GM10248 (cell line): ENCODE measurements at regions not wholly inside any gene's neighbourhood (a gene's known extent, or its start where the extent isn't known, plus 50 kb on each side); places are given as distances from the start of the nearest gene placed in this dataset.
A peak's percentile ranks its signal among the peaks of the same experiment; 100 is the strongest.

ENCODE experiments used
- CTCF ChIA-PET: fragments of 300-600 bp; sonication (Branson Sonifier 250); formaldehyde crosslinking; extraction: SDS; loops from one replicate; lab custom pipeline; 2021; ENCODE audit warnings: antibody characterized with exemption; lab: Yijun Ruan, JAX
- POLR2A ChIA-PET: fragments of 350-650 bp; sonication (Branson Sonifier 250); formaldehyde crosslinking; extraction: SDS; loops from one replicate; lab custom pipeline; 2020; ENCODE audit warnings: antibody characterized with exemption; lab: Yijun Ruan, JAX
- DNase-seq: peaks from one replicate; pipeline ENCODE4 v3.0.0; 2012; ENCODE audit errors: extremely low spot score
- TF ChIP-seq, protein P1 (sequence below): IDR thresholded peaks from 2 replicates; pipeline ENCODE4 v1.5.1; 2012; ENCODE audit warnings: mild to moderate bottlenecking, low read depth; ENCODE audit errors: extremely low read depth, missing control alignments, control extremely low read depth

DNA sequence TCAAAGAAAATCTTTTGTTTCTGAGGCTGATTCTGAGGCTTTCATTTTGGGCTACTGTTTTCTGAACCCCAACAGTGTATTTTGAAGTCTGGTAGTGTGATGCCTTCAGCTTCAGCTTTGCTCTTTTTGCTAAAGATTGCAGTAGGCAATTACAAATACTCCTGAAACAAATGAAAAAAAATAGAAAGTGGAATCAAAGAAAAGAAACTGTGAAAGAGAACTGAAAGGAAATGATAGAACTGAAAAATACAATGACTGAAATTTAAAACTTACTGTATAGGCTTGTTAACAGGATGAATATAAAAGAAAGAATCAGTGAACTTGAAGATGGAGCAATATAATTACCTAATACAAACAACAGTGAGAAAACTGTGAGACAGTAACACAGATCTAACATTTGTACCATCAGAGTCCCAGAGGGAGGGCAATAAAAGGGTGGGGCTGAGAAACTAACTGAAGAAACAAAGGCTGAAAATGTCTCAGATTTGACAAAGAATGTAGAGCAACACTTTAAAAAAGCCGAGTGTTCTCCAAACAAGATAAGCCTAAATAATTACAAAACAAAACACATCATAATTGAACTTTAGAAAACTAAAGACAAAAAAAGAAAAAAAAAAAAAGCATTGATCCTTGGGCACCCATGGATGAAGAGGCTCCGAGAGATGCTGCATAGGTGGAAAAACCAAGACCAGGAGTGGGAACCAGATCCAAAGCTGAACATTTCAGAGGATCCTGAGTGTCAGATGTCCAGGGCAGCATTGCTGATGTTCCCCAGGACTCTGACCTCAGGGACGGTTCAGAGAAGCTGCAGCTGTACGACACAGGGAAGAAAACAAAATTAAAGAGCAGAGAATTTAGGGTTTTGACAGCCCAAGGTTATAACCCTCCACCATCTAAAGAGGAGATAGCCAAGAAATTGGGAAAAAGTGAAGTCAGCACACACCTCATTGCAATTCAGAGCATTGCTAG is 223.2 kb upstream of the IGFBP3 start:
- TF ChIP-seq, protein P1, sequence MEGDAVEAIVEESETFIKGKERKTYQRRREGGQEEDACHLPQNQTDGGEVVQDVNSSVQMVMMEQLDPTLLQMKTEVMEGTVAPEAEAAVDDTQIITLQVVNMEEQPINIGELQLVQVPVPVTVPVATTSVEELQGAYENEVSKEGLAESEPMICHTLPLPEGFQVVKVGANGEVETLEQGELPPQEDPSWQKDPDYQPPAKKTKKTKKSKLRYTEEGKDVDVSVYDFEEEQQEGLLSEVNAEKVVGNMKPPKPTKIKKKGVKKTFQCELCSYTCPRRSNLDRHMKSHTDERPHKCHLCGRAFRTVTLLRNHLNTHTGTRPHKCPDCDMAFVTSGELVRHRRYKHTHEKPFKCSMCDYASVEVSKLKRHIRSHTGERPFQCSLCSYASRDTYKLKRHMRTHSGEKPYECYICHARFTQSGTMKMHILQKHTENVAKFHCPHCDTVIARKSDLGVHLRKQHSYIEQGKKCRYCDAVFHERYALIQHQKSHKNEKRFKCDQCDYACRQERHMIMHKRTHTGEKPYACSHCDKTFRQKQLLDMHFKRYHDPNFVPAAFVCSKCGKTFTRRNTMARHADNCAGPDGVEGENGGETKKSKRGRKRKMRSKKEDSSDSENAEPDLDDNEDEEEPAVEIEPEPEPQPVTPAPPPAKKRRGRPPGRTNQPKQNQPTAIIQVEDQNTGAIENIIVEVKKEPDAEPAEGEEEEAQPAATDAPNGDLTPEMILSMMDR: no peak
- ChIA-PET POLR2A (no interaction called here), CTCF (no interaction called here)
- no peak for DNase-seq

DNA sequence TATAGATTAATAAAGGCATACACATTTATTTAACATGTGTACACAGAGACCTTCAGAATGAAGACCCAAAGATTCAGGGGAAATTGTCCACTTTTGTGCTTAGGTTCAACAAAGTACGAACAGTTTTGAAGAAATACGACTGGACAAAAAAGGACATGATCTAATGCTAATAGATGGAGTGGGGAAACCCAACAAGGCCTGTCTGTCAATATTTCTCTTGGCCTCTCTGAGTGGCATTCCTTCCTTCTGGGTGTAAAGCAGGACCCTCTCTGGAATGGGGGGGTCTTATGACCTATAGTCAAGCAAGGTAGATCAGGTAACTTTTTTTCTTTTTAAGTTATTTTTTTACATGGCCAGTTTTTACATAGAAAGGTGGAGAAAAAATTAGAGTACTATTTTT is 222.3 kb upstream of the IGFBP3 start:
- ChIA-PET CTCF (no interaction called here), POLR2A (no interaction called here)
- TF ChIP-seq, protein P1: no peak
- DNase-seq: no peak

DNA sequence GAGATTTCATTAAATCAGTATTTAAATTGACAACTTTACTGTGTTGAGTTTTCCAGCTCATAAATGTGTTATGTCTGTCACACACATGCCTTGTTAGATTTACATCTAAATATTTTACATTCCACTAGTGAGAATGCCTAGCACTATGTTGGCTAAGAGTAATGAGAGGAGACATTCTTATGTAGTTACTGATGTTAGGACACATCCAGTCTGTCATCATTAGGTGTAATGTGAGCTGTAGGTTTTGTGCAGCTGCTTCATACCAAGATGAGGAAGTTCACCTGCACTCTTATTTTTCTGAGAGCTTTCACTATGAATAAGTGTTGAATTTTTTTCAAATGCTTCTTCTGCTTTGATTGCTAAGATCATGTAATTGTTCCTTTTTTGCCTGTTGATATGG is 218.0 kb upstream of the IGFBP3 start:
- TF ChIP-seq, protein P1: no peak
- ChIA-PET POLR2A (no interaction called here), CTCF (interaction anchor here (0.9 to 1.4 kb wide), 3 partner anchors 23 to 96 kb away, joined by 3 read pairs; no protein-coding TSS in a partner anchor)
- DNase-seq: peak; percentile 39

DNA sequence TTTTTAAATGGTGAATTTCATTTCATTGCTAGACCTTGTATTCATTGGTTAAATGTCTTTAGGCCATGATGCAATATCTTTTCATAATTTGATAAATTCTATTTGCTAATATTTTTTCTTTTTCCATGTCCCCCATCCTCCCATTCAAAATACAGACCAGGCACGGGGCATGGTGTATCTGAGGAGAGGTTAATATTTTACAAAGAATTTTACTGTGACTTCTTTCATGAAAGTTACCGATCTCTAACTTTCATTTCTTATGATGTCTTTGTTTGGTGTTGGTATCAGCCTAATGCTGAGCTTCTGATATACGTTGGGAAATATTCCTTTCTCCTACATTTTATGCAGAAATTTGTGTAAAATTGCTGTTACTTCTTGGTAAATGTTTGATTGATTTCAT is 216.7 kb upstream of the IGFBP3 start:
- ChIA-PET CTCF (no interaction called here), POLR2A (no interaction called here)
- DNase-seq: no peak

DNA sequence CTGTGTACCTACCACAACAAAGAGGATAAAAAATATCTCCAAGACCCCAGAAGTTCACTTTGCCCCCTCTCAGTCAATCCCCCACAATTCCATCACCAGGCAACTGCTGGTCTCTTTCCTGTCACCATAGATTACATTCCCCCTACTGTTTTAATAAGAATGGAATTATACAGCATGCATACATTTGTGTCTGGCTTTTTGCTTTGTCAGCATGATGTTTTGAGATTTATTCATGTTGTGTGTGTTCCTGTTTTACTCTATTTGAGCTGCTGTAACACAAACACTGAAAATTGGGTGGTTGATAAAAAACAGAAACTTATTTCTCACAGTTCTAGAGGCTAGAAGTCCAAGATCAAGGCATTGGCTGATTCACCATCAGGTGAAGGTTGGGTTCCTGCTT is 214.5 kb upstream of the IGFBP3 start:
- ChIA-PET CTCF (no interaction called here), POLR2A (no interaction called here)
- DNase-seq: no peak
- TF ChIP-seq, protein P1: no peak

More for the DNA sequence above, 216.7 kb upstream of the IGFBP3 start:
- TF ChIP-seq, protein P1: no peak

DNA sequence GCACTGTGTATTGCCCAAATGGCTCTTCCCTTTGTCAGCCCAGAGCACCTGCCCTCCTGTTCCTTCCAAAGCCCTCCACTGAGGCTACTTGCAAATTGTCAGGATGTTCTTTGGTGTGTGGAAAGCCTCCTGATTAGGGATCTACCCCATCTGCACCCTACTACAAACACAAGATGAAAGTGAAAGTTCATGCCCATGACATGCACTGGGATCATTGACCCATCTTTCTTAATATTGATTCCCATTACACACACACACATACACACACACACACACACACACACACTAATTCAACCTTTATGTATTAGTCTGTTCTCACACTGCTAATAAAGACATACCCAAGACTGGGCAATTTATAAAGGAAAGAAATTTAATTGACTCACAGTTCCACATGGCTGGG is 213.7 kb upstream of the IGFBP3 start:
- no peak for DNase-seq
- ChIA-PET POLR2A (no interaction called here), CTCF (no interaction called here)
- TF ChIP-seq, protein P1: no peak
